ENCODE measurements at regions not wholly inside any gene's neighbourhood (a gene's known extent, or its start where the extent isn't known, plus 50 kb on each side); places are given as distances from the start of the nearest gene placed in this dataset.
"Not testable (repeated sequence)": the region's sequence is repeated elsewhere in the genome, so short reads cannot be mapped to it uniquely, and the experiment has no call there.

- DNase-seq: no peak
These were observed 804.9 kb upstream of the PRR20A start for GRCh38 chr13:56335775-56336174.

GRCh38 chr13:56338421-56338820, 802.3 kb upstream of the PRR20A start:
- DNase-seq: no peak

GRCh38 chr13:56347014-56347413, 793.7 kb upstream of the PRR20A start:
- no peak for DNase-seq

GRCh38 chr13:56349866-56350265, 790.9 kb upstream of the PRR20A start:
- DNase-seq: no peak

GRCh38 chr13:56351041-56351440, 789.7 kb upstream of the PRR20A start:
- DNase-seq: no peak

- DNase-seq: no peak
These were observed 788.4 kb upstream of the PRR20A start for GRCh38 chr13:56352361-56352760.

GRCh38 chr13:56352901-56353300, 787.8 kb upstream of the PRR20A start:
- DNase-seq: no peak

GRCh38 chr13:56356690-56357089, 784.0 kb upstream of the PRR20A start:
- no peak for DNase-seq

- DNase-seq: no peak
These were observed 762.2 kb upstream of the PRR20A start for GRCh38 chr13:56378566-56378965.

- DNase-seq: no peak
These were observed 747.2 kb upstream of the PRR20A start for GRCh38 chr13:56393549-56393948.

- no peak for DNase-seq
These were observed 744.4 kb upstream of the PRR20A start for GRCh38 chr13:56396318-56396717.

- DNase-seq: no peak
These were observed 739.9 kb upstream of the PRR20A start for GRCh38 chr13:56400774-56401173.

- no peak for DNase-seq
These were observed 727.9 kb upstream of the PRR20A start for GRCh38 chr13:56412856-56413255.

GRCh38 chr13:56424246-56424645, 716.5 kb upstream of the PRR20A start:
- no peak for DNase-seq

GRCh38 chr13:56457535-56458190, 683.1 kb upstream of the PRR20A start:
- DNase-seq: no peak

GRCh38 chr13:56459286-56459685, 681.4 kb upstream of the PRR20A start:
- DNase-seq: no peak

GRCh38 chr13:56501750-56502149, 639.0 kb upstream of the PRR20A start:
- DNase-seq: no peak

- no peak for DNase-seq
These were observed 629.9 kb upstream of the PRR20A start for GRCh38 chr13:56510836-56511235.

- not testable (repeated sequence) for DNase-seq
These were observed 628.4 kb upstream of the PRR20A start for GRCh38 chr13:56512336-56512735.

GRCh38 chr13:56515441-56515840, 625.3 kb upstream of the PRR20A start:
- DNase-seq: no peak

- DNase-seq: no peak
These were observed 612.5 kb upstream of the PRR20A start for GRCh38 chr13:56528040-56528790.

- no peak for DNase-seq
These were observed 610.6 kb upstream of the PRR20A start for GRCh38 chr13:56530096-56530495.

- DNase-seq: not testable (repeated sequence)
These were observed 592.8 kb upstream of the PRR20A start for GRCh38 chr13:56547921-56548320.

GRCh38 chr13:56558698-56559320, 581.9 kb upstream of the PRR20A start:
- no peak for DNase-seq
